H1 (cell line): ENCODE measurements at regions not wholly inside any gene's neighbourhood (a gene's known extent, or its start where the extent isn't known, plus 50 kb on each side); places are given as distances from the start of the nearest gene placed in this dataset.
A peak's percentile ranks its signal among the peaks of the same experiment; 100 is the strongest.

ENCODE experiments used
- CTCF ChIA-PET: fragments of 300-600 bp; sonication (Branson Sonifier 250); formaldehyde crosslinking; loops from one replicate; lab custom pipeline; 2021; ENCODE audit not compliant: partially characterized antibody; lab: Charles Lee
- POLR2A ChIA-PET: fragments of 300-600 bp; sonication (Branson Sonifier 250); formaldehyde crosslinking; loops from one replicate; lab custom pipeline; 2021; ENCODE audit warnings: inconsistent platforms; ENCODE audit not compliant: partially characterized antibody; lab: Charles Lee
- DNase-seq, 2 experiments: peaks; one replicate each; pipeline versions ENCODE4 v3.0.0 to v3.0.0-alpha.2; 2010 to 2022; ENCODE audit warnings: low spot score in 2 of 2, low read depth in 1 of 2, mixed read lengths in 1 of 2
- FAIRE-seq: peaks from 2 replicates; lab custom pipeline; 2011; peaks lifted over from hg19 to GRCh38; lab: Jason Lieb, UNC
- H2AFZ ChIP-seq: 2 replicates; pipeline ENCODE4 v1.8.1; 2012; ENCODE audit warnings: low read length, inconsistent platforms
- H2AK5ac ChIP-seq: 2 replicates; pipeline ENCODE4 v1.6.1; 2013; ENCODE audit warnings: low read depth, low read length
- H2BK120ac ChIP-seq: replicated peaks from 2 replicates; pipeline ENCODE3; 2013; ENCODE audit warnings: low read depth, low read length, inconsistent platforms
- H2BK12ac ChIP-seq: 2 replicates; pipeline ENCODE4 v1.6.1; 2013; ENCODE audit warnings: low read depth, low read length
- H2BK15ac ChIP-seq: 2 replicates; pipeline ENCODE4 v1.6.1; 2013; ENCODE audit warnings: low read length
- H2BK20ac ChIP-seq: 2 replicates; pipeline ENCODE4 v1.6.1; 2013; ENCODE audit warnings: low read length
- H2BK5ac ChIP-seq: 2 replicates; pipeline ENCODE4 v1.6.1; 2013; ENCODE audit warnings: low read depth, low read length
- H3K14ac ChIP-seq: 2 replicates; pipeline ENCODE4 v1.6.1; 2013; ENCODE audit warnings: inconsistent platforms; ENCODE audit not compliant: insufficient read length
- H3K18ac ChIP-seq: 2 replicates; pipeline ENCODE4 v1.6.1; 2013; ENCODE audit warnings: low read length; ENCODE audit errors: extremely low read depth
- H3K23ac ChIP-seq: 2 replicates; pipeline ENCODE4 v1.6.1; 2013; ENCODE audit warnings: inconsistent platforms; ENCODE audit not compliant: insufficient read length
- H3K23me2 ChIP-seq: 2 replicates; pipeline ENCODE4 v1.6.1; 2013; ENCODE audit warnings: low read depth, low read length
- H3K27ac ChIP-seq: 2 replicates; pipeline ENCODE4 v1.6.1; 2011; ENCODE audit warnings: low read depth, low read length, inconsistent platforms
- H3K27me3 ChIP-seq, 4 experiments: replicated peaks in 1 of 4; 1 replicate in 1 of 4; 2 replicates in 3 of 4; pipeline versions ENCODE4 v1.6.1 to v1.8.1; 2011 to 2013; ENCODE audit warnings: low read length in 3 of 4, mild to moderate bottlenecking in 3 of 4, inconsistent platforms in 2 of 4, mixed read lengths in 2 of 4, moderate library complexity in 1 of 4; ENCODE audit not compliant: control insufficient read depth in 3 of 4, insufficient read depth in 3 of 4; ENCODE audit errors: extremely low read depth in 1 of 4
- H3K36me3 ChIP-seq, 4 experiments: 2 replicates each; pipeline versions ENCODE4 v1.6.1 to v1.8.1; 2011 to 2013; ENCODE audit warnings: mild to moderate bottlenecking in 4 of 4, low read length in 3 of 4, moderate library complexity in 2 of 4, control low read depth in 1 of 4, inconsistent platforms in 1 of 4; ENCODE audit not compliant: insufficient read depth in 4 of 4, control insufficient read depth in 2 of 4
- H3K4ac ChIP-seq: replicated peaks from 2 replicates; pipeline ENCODE3; 2013; ENCODE audit warnings: low read length, low read depth, mixed read lengths, inconsistent platforms; ENCODE audit not compliant: insufficient read length
- H3K4me1 ChIP-seq, 4 experiments: replicated peaks in 1 of 4; 1 replicate in 1 of 4; 2 replicates in 3 of 4; pipeline versions ENCODE4 v1.6.1 to v1.8.1; 2011 to 2013; ENCODE audit warnings: low read length in 3 of 4, inconsistent platforms in 2 of 4, mixed read lengths in 1 of 4; ENCODE audit not compliant: insufficient read depth in 4 of 4, control insufficient read depth in 3 of 4
- H3K4me2 ChIP-seq, 2 experiments: 2 replicates each; pipeline versions ENCODE4 v1.6.1 to v1.8.1; 2011 to 2013; ENCODE audit warnings: low read depth in 2 of 2, low read length in 2 of 2, control low read depth in 1 of 2, inconsistent platforms in 1 of 2, mild to moderate bottlenecking in 1 of 2; ENCODE audit not compliant: insufficient read depth in 1 of 2
- H3K4me3 ChIP-seq, 4 experiments: fragments of 200-600, 300-600 bp in 1 of 4; sonication (generic), shearing (Covaris generic), sonication (Bioruptor Twin) in 1 of 4; 2 replicates each; pipeline versions ENCODE4 v1.5.1 to v1.8.1; 2011 to 2016; ENCODE audit warnings: low read length in 4 of 4, low read depth in 3 of 4, control low read depth in 2 of 4, inconsistent platforms in 2 of 4, mild to moderate bottlenecking in 2 of 4, mixed read lengths in 1 of 4, moderate library complexity in 1 of 4; ENCODE audit not compliant: insufficient read depth in 2 of 4; ENCODE audit errors: extremely low read depth in 1 of 4
- H3K56ac ChIP-seq: replicated peaks from 2 replicates; pipeline ENCODE3; 2013; ENCODE audit warnings: low read depth, mild to moderate bottlenecking, mixed read lengths, low read length, inconsistent platforms; ENCODE audit not compliant: insufficient read length
- H3K79me1 ChIP-seq: 2 replicates; pipeline ENCODE4 v1.6.1; 2013; ENCODE audit warnings: low read depth, low read length, control low read depth
- H3K79me2 ChIP-seq, 2 experiments: 2 replicates each; pipeline versions ENCODE4 v1.6.1 to v1.8.1; 2012 to 2013; ENCODE audit warnings: low read length in 2 of 2, mild to moderate bottlenecking in 2 of 2, inconsistent platforms in 1 of 2; ENCODE audit not compliant: insufficient read depth in 2 of 2, control insufficient read depth in 1 of 2
- H3K9ac ChIP-seq, 4 experiments: replicated peaks in 1 of 4; 1 replicate in 1 of 4; 2 replicates in 3 of 4; pipeline versions ENCODE4 v1.6.1 to v1.8.1; 2011 to 2013; ENCODE audit warnings: low read depth in 3 of 4, low read length in 3 of 4, control low read depth in 2 of 4, mild to moderate bottlenecking in 2 of 4, moderate library complexity in 2 of 4, inconsistent platforms in 1 of 4; ENCODE audit errors: extremely low read depth in 1 of 4
- H3K9me3 ChIP-seq, 2 experiments: 2 replicates each; pipeline versions ENCODE4 v1.6.1 to v1.8.1; 2012 to 2013; ENCODE audit warnings: mild to moderate bottlenecking in 2 of 2, moderate library complexity in 2 of 2, control low read depth in 1 of 2, inconsistent platforms in 1 of 2, low read depth in 1 of 2, low read length in 1 of 2, mixed read lengths in 1 of 2; ENCODE audit not compliant: insufficient read depth in 2 of 2
- H4K20me1 ChIP-seq, 2 experiments: replicated peaks in 1 of 2; 2 replicates each; pipeline versions ENCODE3 to v1.8.1; 2011 to 2013; ENCODE audit warnings: inconsistent platforms in 2 of 2, low read length in 2 of 2, mild to moderate bottlenecking in 1 of 2; ENCODE audit not compliant: insufficient read depth in 2 of 2, control insufficient read depth in 1 of 2
- H4K5ac ChIP-seq: 2 replicates; pipeline ENCODE4 v1.6.1; 2013; ENCODE audit warnings: low read length, low read depth, mixed read lengths, inconsistent platforms; ENCODE audit not compliant: insufficient read length
- H4K8ac ChIP-seq: 2 replicates; pipeline ENCODE4 v1.8.0; 2013; ENCODE audit warnings: mild to moderate bottlenecking, moderate library complexity, low read length, inconsistent platforms; ENCODE audit not compliant: insufficient read depth; ENCODE audit errors: extremely low read depth
- H4K91ac ChIP-seq: replicated peaks from 2 replicates; pipeline ENCODE3; 2013; ENCODE audit warnings: low read length, mixed read lengths, inconsistent platforms; ENCODE audit not compliant: insufficient read length
- ASH2L ChIP-seq: fragments of 200-600, 300-600 bp; sonication (generic); IDR thresholded peaks from one replicate; pipeline ENCODE4 v1.7.1; 2017; ENCODE audit warnings: low read length
- CTCF ChIP-seq, 3 experiments: IDR thresholded peaks; 1 replicate in 2 of 3; 2 replicates in 1 of 3; pipeline versions ENCODE4 v1.5.1 to v1.6.1; 2011; ENCODE audit warnings: low read length in 3 of 3, mild to moderate bottlenecking in 3 of 3, inconsistent platforms in 2 of 3, low read depth in 1 of 3, moderate library complexity in 1 of 3; ENCODE audit not compliant: insufficient read depth in 1 of 3; ENCODE audit errors: control extremely low read depth in 1 of 3
- MAX ChIP-seq: IDR thresholded peaks from 2 replicates; pipeline ENCODE4 v1.6.1; 2012; ENCODE audit warnings: inconsistent platforms
- RAD21 ChIP-seq, 2 experiments: IDR thresholded peaks in 1 of 2; conservative IDR thresholded peaks in 1 of 2; 2 replicates each; pipeline ENCODE4 v1.6.1; 2011; ENCODE audit warnings: low read depth in 2 of 2, low read length in 2 of 2, improper control_type of control experiment in 1 of 2, inconsistent platforms in 1 of 2, mild to moderate bottlenecking in 1 of 2, moderate library complexity in 1 of 2
- TAF1 ChIP-seq: IDR thresholded peaks from 2 replicates; pipeline ENCODE4 v1.6.1; 2011; ENCODE audit warnings: mild to moderate bottlenecking, low read depth, low read length
- WGBS, 2 experiments: shearing (Covaris generic) in 1 of 2; methylation state at CpG; one replicate each; pipeline versions ENCODE4 v1.1.6 to v1.1.7; 2013 to 2015; ENCODE audit warnings: low lambda C conversion rate in 2 of 2, mixed read lengths in 2 of 2, inconsistent platforms in 1 of 2, low coverage in 1 of 2, missing lambda C conversion rate in 1 of 2; ENCODE audit not compliant: insufficient replicate concordance in 2 of 2, insufficient coverage in 1 of 2, insufficient read length in 1 of 2; ENCODE audit errors: extremely low coverage in 1 of 2, missing lambda C conversion rate in 1 of 2; 5-methylcytosine and 5-hydroxymethylcytosine counted together
- TF ChIP-seq, protein P1 (sequence below): IDR thresholded peaks from 2 replicates; pipeline ENCODE4 v1.6.1; 2012; ENCODE audit warnings: inconsistent platforms

DNA sequence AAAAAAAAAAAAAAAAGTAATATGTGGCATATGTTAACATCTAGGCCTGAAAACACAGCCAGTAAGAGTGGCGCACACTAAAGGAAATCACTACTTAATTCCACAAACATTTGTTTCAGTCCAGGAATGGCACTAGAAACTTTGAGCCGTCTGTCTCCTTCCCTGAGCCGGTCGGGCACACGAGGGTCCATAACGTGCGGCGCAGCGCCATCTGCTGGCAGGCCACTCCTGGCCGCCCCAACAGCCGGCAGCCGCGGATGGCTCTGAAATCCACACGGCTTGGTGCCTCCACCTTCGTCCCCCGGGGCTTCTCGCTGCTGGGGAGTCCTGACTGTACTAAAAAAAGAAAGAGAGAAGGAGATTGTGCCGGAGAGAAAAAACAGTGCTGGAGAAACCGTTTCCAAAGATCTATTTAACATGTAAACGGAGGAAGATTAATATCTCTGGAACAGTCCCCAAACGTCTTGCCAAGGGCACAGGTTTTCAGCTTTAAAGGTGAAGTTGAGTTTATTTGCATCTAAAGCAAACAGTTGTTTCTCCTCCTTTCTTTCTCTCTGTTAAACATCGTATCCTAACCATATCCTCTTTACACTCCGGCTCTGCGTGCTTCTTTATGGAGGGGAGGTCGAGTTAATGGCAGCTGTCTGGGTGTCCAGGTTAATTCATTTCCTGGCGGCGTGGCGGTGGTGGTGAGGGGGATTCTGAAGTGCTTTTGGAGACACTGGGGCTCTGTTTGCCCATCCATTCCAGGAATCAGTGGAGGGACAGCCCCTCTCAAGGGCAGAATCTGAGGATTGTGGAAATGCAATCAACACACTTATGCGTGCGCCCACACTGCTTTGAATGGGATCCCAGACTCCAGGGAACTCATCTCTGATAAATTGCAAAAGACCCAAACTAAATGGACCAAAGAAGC, 611.3 kb upstream of the SALL1 start:
- no peaks in the 10 kb centered on the region for H3K79me1 ChIP-seq
- H4K91ac ChIP-seq: no peak overlapping the region
- no peaks in the 10 kb centered on the region for H3K79me2 ChIP-seq
- H3K4me1 ChIP-seq: peaks cover 0 to 18% (median 9%) of the 10 kb centered on the region in 4 experiments; a peak in 3 of 7 replicates
- H2AFZ ChIP-seq: 0 out of 2 replicates have a peak overlapping the region, but pooled peaks have one; percentile 15
- no peaks in the 10 kb centered on the region for H3K9me3 ChIP-seq
- CTCF ChIA-PET: interaction anchor here (0.6 to 1.3 kb wide), 15 partner anchors 22 to 792 kb away, joined by 3 to 5 read pairs (median 3); no protein-coding TSS in a partner anchor
- H3K4me3 ChIP-seq: no peak overlapping the region; a peak in 3 of 8 replicates
- H2AK5ac ChIP-seq: no peak overlapping the region
- 33% methylated on average over 29 of the region's 30 CpGs; no CpG with 5 or more reads in 1 of the 2 experiments for WGBS, 2 experiments
- H3K36me3 ChIP-seq: no peaks in the 10 kb centered on the region
- no peak overlapping the region for H2BK20ac ChIP-seq
- no peaks in the 10 kb centered on the region for H3K23me2 ChIP-seq
- no peak overlapping the region for H4K8ac ChIP-seq
- FAIRE-seq (peak; percentile 19), DNase-seq (peak; percentile 19 to 93)
- H3K27me3 ChIP-seq: peaks cover 0 to 2% (median under 1%) of the 10 kb centered on the region in 4 experiments; a peak in 4 of 7 replicates
- no peak overlapping the region for H2BK5ac ChIP-seq
- peak overlapping the region; percentile 21 to 51; a peak in 2 of 4 replicates for H3K4me2 ChIP-seq
- H2BK12ac ChIP-seq: no peak overlapping the region
- no peak overlapping the region for H3K18ac ChIP-seq
- H3K9ac ChIP-seq: no peak overlapping the region
- no peak overlapping the region for H3K4ac ChIP-seq
- no peak overlapping the region for H2BK120ac ChIP-seq
- H4K5ac ChIP-seq: no peak overlapping the region
- H3K14ac ChIP-seq: no peak overlapping the region
- H2BK15ac ChIP-seq: no peak overlapping the region
- H4K20me1 ChIP-seq: no peaks in the 10 kb centered on the region
- POLR2A ChIA-PET: interaction anchor here (1.5 kb wide), 1 partner anchor 11 kb away, joined by 3 read pairs; no protein-coding TSS in a partner anchor
- H3K56ac ChIP-seq: no peak overlapping the region
- H3K27ac ChIP-seq: no peak overlapping the region
- H3K23ac ChIP-seq: no peak overlapping the region
- TF ChIP-seq ASH2L (no peak), CTCF (IDR thresholded peaks at IDR 0.05; ENCODE audit: control extremely low read depth in 1 of 3, insufficient read depth in 1 of 3, low read depth in 1 of 3, low read length in 3 of 3) (peak; percentile 77 to 93 (median 89)), TAF1 (no peak), MAX (0 out of 2 replicates have a peak, but pooled peaks have one; percentile 19), RAD21 (IDR thresholded peaks at IDR 0.05 in 1 of 2, conservative IDR thresholded peaks at IDR 0.05 in 1 of 2; ENCODE audit: low read depth in 2 of 2, low read length in 2 of 2) (peak; percentile 91 to 92)
- TF ChIP-seq, protein P1, sequence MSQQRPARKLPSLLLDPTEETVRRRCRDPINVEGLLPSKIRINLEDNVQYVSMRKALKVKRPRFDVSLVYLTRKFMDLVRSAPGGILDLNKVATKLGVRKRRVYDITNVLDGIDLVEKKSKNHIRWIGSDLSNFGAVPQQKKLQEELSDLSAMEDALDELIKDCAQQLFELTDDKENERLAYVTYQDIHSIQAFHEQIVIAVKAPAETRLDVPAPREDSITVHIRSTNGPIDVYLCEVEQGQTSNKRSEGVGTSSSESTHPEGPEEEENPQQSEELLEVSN: no peak
